ENCODE measurements at regions not wholly inside any gene's neighbourhood (a gene's known extent, or its start where the extent isn't known, plus 50 kb on each side); places are given as distances from the start of the nearest gene placed in this dataset.

DNA sequence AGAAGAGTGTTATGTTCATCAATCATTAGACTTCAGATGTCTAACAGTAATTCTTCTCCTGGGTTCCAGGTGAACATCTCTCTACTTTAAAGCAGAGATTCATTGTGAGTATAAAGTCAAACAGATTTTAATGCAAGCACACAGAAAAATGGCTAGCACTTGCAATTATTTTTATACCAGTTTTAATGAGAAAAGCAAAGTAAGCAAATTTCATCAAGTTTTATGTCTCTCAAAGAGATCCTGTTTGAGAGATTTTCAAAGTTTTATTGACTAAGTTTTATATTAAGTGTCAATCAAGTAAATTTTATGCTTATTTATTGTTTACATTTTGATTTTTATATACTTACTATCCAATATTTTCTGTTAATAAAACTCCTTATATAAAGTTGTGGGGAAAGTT lies 1628.5 kb downstream of the HACE1 start:
- TF ChIP-seq, protein P1, sequence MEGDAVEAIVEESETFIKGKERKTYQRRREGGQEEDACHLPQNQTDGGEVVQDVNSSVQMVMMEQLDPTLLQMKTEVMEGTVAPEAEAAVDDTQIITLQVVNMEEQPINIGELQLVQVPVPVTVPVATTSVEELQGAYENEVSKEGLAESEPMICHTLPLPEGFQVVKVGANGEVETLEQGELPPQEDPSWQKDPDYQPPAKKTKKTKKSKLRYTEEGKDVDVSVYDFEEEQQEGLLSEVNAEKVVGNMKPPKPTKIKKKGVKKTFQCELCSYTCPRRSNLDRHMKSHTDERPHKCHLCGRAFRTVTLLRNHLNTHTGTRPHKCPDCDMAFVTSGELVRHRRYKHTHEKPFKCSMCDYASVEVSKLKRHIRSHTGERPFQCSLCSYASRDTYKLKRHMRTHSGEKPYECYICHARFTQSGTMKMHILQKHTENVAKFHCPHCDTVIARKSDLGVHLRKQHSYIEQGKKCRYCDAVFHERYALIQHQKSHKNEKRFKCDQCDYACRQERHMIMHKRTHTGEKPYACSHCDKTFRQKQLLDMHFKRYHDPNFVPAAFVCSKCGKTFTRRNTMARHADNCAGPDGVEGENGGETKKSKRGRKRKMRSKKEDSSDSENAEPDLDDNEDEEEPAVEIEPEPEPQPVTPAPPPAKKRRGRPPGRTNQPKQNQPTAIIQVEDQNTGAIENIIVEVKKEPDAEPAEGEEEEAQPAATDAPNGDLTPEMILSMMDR (IDR thresholded peaks at IDR 0.05; ENCODE audit: control insufficient read depth, extremely low read depth, insufficient read depth): no peak
- DNase-seq (ENCODE audit: low read depth): no peak
- no peak overlapping the region for H3K4me3 ChIP-seq (ENCODE audit: low read depth, low read length)

GRCh38 chr6:103215847-103216246 lies 1643.9 kb downstream of the HACE1 start:
- DNase-seq (ENCODE audit: low read depth): no peak

DNA sequence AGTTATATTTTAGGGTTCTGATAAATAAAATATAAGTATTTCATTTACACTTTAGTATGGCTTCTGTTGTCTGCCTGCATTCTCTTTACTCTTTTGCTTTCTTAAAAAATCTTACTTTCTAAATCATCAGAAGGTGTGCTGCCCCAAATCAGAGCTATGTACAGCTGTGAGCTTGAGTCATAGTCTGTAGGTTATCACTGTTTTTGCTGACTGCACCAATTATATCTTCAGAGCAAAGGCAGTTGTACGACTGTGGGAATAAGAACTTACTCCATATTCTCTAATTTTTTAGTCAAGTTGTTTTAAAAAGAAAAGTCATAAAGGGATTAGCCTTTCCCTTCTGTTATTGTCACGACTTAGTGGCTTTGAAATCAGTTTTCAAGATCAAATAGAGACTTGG lies 1649.0 kb downstream of the HACE1 start:
- no peak overlapping the region for H3K4me3 ChIP-seq (ENCODE audit: low read depth, low read length)
- no peak for DNase-seq (ENCODE audit: low read depth)
- TF ChIP-seq, protein P1 (IDR thresholded peaks at IDR 0.05; ENCODE audit: control insufficient read depth, extremely low read depth, insufficient read depth): no peak

More at GRCh38 chr6:103215847-103216246, 1643.9 kb downstream of the HACE1 start:
- H3K4me3 ChIP-seq (ENCODE audit: low read depth, low read length): no peak overlapping the region
- TF ChIP-seq, protein P1 (IDR thresholded peaks at IDR 0.05; ENCODE audit: control insufficient read depth, extremely low read depth, insufficient read depth): no peak

DNA sequence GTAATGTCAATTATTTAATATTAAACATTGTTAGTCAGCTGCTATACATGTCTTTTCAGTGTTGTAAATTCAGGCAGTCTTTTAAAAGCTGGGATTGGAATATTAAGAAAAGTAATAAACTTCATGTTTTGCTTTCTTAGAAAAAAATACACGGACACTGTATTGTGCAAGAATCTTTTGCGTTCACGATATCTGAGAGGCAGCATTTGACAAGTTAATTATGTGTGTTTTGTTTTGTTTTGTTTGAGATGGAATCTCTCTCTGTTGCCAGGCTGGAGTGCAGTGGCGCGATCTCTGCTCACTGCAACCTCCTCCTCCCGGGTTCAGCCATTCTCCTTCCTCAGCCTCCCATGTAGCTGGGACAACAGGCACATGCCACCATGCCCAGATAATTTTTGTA lies 1661.3 kb downstream of the HACE1 start:
- DNase-seq (ENCODE audit: low read depth): no peak
- TF ChIP-seq, protein P1 (IDR thresholded peaks at IDR 0.05; ENCODE audit: control insufficient read depth, extremely low read depth, insufficient read depth): no peak
- H3K4me3 ChIP-seq (ENCODE audit: low read depth, low read length): no peak overlapping the region

DNA sequence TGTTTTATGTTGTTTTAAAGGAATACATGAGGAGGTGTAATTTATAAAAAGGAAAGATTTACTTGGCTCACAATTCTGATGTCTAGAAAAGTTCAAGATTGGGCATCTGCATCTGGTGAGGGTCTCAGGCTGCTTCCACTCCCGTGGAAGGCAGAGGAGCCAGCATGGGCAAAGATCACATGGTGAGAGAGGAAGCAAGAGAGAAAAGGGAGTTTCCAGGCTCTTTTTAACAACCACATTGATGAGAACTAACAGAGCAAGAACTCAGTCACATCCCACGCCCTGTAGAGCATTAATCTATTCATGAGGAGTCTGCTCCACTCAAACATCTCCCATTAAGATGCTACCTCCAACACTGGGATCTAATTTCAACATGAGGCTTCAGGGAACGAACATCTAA lies 1666.3 kb downstream of the HACE1 start:
- DNase-seq (ENCODE audit: low read depth): no peak
- TF ChIP-seq, protein P1 (IDR thresholded peaks at IDR 0.05; ENCODE audit: control insufficient read depth, extremely low read depth, insufficient read depth): no peak
- no peak overlapping the region for H3K4me3 ChIP-seq (ENCODE audit: low read depth, low read length)

- TF ChIP-seq, protein P1 (IDR thresholded peaks at IDR 0.05; ENCODE audit: control insufficient read depth, extremely low read depth, insufficient read depth): no peak
- no peak for DNase-seq (ENCODE audit: low read depth)
Observed at GRCh38 chr6:103191391-103192093, 1668.2 kb downstream of the HACE1 start.

GRCh38 chr6:103184776-103185175 lies 1674.9 kb downstream of the HACE1 start:
- no peak overlapping the region for H3K4me3 ChIP-seq (ENCODE audit: low read depth, low read length)
- TF ChIP-seq, protein P1 (IDR thresholded peaks at IDR 0.05; ENCODE audit: control insufficient read depth, extremely low read depth, insufficient read depth): no peak
- no peak for DNase-seq (ENCODE audit: low read depth)

More at GRCh38 chr6:103191391-103192093, 1668.2 kb downstream of the HACE1 start:
- no peak overlapping the region for H3K4me3 ChIP-seq (ENCODE audit: low read depth, low read length)

All from LNCaP clone FGC (cell line).